GM21619 (cell line): ENCODE measurements at regions not wholly inside any gene's neighbourhood (a gene's known extent, or its start where the extent isn't known, plus 50 kb on each side); places are given as distances from the start of the nearest gene placed in this dataset.
"Not testable (repeated sequence)": the region's sequence is repeated elsewhere in the genome, so short reads cannot be mapped to it uniquely, and the experiment has no call there.

Source experiments
- ATAC-seq: cut with Tn5 transposase; IDR thresholded peaks from one replicate; pipeline ENCODE4 v1.9.1; 2021; ENCODE audit not compliant: unreplicated experiment

DNA sequence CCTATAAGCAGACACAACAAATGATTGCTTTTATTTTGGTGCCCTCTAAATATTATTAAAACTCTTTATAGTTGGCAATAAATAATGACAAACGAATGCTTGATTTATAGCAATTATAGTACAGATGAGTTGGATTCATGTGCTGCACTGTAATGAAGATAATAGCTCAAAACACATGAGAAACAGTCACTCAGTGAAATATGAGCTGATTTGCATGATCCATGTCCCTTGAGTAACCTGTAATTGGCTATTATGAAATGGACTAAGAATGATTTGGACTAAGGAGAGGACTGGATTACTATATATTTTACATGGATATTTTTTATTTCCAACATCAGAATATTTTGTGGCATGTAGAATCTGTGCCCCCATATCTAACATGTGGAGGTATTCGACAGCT is 365.6 kb upstream of the UBE2E3 start:
- no peak for ATAC-seq

DNA sequence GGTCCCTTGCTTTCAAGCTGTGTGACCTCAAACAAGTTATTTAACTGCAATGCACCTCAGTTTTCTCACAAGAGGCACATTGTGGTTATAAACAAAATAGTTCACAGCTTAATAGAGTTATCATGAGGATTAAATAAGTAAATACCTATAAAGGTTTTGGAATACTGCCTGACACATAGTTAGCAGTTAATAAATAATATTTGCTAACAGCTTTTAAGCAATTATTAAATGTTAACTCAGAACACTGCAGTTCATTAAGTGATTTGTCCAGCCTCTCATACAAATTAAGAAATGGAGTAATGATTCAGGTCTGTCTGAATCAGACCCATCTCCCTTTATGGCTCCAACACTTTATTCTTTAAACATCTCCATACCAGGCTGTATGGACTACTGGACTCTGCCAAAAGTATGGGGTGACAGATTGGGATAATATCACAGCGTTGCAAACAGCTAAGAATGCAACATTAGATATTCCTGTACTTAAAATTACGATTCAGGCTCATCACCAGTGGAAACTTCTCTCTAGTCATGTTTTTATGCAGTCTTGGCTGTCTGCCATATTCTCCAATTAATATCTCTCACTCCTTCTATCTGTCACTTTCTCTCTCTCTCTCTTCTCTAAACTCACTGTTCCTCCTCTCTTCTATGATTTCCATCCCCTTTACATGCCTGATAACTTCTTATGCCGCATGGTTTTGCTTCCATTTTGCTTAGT is 370.6 kb upstream of the UBE2E3 start:
- no peak for ATAC-seq

DNA sequence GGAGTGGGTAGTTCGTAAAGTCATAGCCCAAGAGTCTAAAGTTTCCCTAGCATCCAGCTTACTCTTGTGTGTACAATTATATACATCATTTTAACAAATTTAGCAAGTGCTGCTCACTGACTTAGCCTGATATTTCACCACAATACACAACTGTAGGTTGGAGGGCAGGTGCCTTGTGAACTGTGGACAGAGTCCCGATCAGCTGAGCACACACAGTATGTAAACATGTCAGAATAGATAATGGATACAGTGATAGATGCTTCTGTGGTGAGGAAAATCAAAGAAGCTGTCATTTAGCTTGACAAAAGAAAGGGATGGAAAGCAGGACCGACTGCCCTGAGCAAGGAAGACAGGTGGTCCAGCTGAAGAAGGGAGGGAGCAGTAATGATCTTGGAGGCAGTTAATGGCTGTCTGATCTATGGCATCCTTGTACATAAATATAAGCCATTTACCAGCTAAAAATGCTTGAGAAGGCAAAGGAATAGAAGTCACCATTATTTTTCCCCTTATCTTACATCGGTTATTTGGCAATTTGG is 372.8 kb upstream of the UBE2E3 start:
- no peak for ATAC-seq

DNA sequence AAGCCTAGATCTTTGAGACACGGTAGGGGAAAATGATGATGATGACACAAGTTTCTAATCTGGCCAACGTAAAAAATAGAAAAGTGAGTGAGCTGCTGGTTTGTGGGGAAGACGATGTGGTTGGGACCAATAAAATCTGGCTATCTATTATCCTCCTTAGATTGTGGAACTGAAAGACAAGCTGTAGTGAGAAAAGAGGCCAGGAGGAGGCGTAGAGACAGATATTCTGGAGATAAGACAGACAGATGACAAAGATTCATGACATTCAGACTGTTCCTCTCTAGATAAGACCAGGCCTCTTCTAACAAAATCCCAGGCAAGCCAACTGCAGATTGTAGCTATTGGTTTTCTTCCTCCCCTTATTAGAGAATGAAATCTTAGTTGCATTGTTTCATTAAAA is 376.3 kb upstream of the UBE2E3 start:
- peak; percentile 71 for ATAC-seq

DNA sequence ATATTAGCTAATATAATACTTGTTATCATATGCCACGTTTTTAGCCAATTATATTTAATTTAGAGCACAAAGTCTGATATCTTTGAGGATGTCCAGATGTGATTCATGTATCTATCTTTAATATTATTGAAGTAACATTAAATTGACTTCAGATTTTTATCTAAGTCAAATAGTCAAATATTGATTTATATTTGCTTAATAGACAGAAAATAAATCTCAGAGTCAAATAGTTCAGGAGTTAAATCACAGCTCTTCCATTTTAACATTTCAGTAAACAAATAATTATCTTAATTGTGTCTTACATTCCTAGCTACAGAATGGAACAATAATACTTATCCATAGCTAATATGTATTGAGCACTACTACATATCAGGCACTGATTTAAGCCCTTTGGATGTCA is 379.4 kb upstream of the UBE2E3 start:
- no peak for ATAC-seq

DNA sequence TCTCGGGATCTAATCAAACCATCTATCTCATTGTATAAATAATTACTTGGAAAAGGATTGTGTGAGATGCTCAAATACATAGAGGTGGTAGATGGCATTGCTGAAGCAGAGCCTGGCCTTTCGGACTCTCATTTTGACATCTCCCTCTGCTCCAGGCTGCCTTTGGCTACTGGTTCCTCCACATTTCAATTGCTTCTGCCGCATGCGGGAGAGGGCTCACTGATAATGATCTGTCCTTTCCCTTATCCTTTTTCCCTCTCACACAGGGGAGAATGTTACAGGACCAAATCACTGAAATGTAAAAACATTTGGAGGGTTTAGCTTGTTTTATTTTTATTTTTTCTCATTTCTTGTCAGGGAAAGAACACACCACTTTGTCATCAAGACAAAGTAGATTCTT is 380.6 kb upstream of the UBE2E3 start:
- ATAC-seq = no peak

DNA sequence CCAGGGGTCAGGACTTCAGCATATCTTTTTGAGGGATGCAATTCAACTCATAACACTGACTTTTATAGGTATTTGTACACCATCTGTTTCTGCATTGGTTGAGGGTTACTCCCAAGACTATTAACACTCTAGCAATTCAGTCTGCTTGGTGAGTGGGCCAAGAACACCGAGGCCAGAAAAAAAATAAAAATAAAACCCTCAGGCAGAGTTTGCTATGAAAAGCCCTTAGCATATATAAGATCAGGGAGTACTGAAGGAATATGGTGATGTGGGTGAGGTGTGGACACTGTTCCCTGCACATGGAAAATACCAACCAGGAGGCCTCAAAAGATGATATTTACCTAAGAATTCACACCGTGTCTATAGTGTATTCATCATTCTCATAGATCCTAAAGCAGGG is 383.2 kb upstream of the UBE2E3 start:
- ATAC-seq = no peak

DNA sequence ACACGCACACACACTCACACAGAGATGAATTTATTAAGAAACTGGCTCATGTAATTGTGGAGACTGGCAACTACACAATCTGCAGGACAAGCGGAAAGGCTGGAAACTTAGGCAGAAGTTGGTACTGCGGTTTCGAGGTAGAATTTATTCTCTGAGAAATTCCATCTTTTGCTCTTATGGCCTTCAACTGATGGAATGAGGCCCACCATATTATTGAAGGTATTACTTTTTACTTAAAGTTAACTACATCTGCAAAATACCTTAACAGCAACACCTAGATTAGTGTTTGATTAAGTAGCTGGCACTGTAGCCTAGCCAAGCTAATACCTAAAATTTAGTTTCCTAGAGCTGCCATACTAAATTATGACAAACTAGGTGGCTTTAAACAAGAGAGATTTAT is 384.0 kb upstream of the UBE2E3 start:
- no peak for ATAC-seq

DNA sequence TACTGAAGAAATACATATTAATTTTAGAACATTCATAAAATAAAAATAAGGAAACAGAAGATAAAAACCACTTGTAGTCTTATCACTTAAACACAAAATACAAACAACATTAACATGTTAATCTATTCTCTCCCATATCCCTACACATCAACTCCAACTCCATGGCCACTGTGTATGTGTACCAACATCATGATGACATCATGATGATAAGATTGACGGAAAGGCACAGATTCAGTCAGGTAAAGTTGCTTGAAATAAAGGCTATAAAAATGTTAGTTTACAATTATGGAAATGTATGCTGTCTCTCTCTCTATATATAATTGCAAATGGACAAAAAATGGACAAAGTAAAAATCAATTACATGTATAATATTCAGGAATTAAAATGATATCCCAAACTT is 388.5 kb upstream of the UBE2E3 start:
- ATAC-seq = no peak

DNA sequence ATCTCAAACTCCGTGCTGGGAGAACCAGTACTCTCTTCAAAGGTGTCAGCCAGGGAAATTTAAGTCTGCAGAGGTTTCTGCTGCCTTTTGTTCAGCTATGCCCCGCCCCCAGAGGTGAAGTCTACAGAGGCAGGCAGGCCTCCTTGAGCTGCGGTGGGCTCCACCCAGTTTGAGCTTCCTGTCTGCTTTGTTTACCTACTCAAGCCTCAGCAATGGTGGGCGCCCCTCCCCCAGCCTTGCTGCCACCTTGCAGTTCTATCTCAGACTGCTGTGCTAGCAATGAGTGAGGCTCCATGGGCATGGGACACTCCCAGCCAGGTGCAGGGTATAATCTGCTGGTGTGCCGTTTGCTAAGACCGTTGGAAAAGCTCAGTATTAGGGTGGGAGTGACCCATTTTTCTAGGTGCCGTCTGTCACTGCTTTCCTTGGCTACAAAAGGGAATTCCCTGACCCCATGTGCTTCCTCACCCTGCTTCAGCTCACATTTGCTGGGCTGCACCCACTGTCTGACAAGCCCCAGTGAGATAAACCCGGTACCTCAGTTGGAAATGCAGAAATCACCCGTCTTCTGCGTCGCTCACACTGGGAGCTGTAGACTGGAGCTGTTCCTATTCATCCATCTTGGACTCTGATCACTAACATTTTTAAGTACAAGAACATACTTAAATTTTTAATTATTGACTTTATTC is 389.2 kb upstream of the UBE2E3 start:
- not testable (repeated sequence) for ATAC-seq

DNA sequence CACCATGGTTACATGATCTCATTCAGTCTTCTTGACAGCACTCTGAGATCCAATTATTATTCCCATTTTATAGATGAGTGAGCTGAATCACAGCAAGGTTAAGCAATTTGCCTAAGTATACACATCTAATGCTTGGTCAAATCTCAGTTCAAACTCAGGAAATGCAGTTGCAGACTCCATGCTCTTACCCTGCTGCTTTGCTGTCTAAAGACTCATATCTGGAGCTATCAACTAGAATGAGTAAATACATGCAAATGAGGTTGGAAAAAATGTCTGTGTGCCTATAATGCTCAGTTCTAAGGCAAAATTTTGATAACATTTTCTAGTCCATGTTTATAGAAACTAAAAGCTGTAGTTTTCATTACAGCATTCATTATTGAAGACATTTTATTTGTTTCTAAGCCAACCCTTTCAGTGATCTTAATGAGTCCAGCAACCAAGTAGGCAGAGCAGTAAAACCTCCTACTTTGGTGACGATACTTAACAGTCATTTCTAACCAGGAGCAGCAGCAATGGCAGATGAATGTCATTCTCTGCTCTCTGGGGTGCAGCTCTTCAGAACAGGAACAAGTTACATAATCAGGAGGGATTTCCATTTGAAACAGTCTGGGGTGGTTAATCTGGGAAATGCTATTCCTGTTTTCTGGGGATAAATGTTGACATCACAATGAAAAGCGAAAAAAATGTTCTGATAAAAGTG is 396.8 kb upstream of the UBE2E3 start:
- ATAC-seq = no peak

DNA sequence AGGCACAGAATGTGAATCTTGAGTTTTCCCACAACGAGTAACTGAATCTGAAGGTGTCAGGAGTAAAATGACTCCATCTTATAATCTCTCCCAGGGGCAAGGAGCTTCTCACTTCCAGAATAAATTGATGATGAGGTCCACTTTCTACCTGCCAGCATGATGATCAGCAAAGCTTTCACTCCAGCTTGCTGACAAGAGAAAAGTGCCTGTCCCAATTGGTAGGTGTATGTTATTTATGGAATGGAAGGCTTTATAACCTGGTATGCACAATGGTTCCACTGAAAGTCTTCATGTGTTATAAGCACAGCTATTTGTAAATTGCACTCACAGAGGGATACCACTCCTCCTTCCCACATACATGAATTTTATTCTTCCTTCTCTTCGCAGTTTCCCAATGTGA is 401.0 kb upstream of the UBE2E3 start:
- ATAC-seq = no peak

DNA sequence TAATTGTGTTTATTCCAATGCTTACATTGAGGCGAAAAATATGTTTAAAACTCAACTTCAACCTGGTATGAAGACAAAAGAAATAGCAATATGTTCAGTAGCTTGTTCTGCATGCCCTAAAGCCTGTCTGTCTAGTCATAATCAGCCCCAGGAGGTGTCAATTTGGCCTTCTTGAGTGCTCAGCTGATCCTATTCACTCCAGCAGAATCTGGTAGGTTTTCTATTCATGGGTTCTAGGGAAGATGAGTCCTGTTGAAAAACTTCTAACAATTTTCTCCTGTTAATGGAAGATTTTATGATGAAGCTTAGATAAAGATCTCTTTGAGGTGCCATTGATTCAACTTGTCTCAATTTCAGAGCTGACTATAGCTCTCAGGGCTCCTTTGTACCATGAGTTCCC is 402.0 kb upstream of the UBE2E3 start:
- no peak for ATAC-seq

DNA sequence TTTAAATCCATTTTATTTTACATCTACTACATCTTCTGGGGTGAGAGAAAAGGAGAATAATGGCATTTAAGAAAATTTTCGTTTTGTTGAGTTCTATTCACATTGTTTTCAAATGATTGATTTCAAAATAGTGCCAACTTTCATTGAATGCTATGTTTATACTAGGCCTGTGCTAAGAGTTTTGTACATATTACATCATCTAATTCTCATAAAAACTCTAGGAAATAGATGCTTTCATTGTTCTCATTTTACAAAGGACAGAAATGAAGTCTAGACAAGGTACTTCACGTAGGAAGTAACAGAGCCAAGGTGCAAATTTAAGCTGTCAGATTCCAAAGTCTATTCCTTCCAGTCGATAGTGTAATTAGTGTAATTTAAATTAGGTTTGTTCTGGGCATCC is 402.8 kb upstream of the UBE2E3 start:
- ATAC-seq = no peak

DNA sequence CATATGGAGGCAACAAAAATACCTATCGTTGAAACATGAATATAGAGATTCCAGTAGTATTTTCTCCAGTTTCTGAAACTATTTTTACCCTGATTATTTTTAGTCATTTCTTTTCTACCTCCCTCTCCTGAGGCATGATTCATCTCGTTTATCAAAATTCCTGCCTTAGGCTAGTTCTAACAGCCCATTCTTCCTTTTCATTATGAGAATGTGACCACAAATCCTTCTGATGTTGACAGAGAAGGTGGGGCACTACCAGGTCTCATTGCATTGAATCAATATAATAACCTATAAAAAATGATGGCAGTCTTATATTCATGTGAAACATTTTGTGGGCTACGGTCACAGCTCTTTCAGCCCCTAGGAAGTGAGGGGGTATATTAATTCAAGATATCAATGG is 406.5 kb upstream of the UBE2E3 start:
- no peak for ATAC-seq

DNA sequence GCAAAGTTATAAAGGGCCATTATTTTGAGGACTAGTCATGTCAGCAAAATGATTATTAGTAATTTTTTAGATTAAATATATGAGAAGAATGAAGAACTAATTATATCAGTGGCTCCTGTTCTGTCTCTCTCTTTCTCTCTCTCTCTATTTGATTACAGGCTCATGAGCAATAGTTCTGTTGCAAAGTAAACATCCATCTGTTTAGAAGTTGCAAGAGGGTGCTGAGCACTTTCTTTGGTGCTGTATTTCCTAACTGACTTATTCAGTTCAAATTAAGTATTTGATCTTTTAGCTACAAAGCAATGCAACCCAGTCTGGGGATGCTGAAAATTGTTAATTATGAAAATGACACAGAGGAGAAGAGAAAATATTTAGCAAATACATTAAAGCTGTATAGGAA is 408.1 kb upstream of the UBE2E3 start:
- no peak for ATAC-seq

DNA sequence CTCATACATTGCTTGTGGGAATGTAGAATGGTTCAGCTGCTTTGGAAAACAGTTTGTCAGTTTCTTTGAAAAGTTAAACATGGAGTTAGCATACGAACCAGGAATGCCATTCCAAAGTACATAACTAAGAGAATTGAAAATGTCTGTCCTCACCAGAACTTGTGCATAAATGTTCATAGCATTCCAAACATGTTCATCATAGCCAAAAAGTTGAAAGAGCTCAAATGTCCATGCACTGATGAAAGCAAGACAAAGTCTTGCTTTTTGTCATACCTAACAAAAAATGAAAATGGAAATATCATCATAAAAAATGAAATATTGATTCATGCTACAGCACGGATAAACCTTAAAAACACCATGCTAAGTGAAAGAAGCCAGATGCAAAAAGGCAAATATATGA is 408.8 kb upstream of the UBE2E3 start:
- ATAC-seq = no peak

DNA sequence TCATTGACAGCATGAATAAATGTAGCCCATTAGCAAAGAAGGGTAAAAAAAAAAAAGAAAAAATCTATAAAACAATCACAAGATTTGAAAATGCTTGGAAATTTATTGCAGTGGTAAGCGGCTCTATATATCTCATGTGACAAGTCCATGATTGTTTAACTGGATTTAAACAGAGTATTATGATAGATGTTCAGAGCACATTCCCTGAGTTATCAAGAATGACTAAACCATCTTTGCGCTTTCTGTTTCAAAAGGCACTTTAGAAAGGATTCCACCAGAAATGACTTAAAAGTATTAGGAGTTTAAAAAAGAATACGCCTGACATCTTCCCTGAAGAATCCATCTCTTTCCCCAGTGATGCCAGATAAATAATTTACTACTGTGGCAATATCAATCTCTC is 409.5 kb upstream of the UBE2E3 start:
- no peak for ATAC-seq

DNA sequence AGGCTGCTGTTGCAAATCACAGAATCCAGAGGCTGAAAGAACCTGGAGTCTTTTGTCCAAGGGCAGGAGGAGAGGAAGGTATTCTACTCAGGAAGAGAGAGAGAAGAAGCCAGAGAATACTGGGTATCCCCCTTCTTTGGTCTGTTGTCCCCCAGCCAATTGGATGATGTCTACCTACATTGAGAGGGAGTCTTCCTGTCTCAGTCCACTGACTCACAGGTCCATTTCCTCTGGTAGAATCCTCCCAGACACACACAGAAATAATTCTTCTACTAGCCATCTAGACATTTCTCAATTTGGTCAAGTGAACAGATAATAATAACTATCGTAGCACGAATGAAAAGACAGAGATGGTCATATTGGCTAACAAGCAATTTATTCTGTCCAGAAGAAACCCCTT is 416.4 kb upstream of the UBE2E3 start:
- ATAC-seq = no peak

DNA sequence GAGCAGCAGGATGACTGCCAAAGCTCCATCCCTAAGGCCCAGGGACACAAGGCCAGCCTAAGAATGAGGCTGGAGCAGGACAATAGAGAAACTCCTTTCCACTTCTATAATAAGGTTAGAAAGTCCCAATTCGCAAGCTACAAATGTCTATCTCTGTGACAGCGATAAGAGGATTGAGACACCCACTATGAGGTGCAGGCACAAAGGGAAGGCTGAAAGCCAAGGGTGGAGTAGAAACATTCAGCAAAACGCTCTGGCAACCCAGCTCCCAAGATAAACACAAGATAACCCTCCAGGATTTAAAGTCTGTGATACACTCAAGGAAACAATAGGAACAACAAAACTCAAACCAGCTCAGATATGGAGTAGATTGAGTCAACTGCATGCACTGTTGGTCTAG is 418.0 kb upstream of the UBE2E3 start:
- ATAC-seq = no peak

DNA sequence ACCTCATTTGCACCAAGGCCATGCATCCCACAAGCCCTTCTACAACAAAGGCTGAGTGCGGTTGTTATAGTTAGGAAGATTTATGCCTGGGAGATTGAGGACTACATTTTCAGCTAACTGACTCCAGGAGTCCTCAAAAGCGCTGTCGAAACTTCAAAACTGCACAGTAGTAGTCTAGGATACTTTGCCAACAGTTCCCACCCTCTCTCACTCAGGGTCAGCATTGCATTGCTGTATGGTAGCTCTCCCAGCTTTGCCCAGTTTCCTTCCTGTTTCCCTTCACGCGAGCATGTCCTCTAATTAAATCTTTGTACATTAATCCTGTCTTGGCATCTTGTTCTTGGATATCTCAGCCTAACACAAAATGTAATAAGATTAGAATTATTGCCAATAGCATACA is 420.6 kb upstream of the UBE2E3 start:
- ATAC-seq = no peak

DNA sequence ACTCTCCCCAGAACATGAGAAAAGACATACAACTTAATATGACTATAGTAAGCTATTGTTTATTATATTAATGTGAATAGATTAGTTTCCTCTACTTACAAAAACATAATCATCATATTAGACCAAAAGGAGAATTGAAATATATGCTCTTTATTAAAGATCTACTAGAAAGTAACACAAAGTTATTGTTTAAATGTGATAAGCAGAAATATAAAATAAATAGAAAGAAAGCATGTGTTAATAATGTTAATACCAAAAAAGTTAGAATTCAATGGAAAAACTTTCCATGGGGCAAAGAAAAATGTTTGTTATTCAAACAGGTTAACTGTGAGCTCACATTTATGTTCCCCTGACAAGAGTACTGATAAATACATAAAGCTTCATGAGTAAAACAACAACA is 421.4 kb upstream of the UBE2E3 start:
- no peak for ATAC-seq
